ENCODE measurements at regions not wholly inside any gene's neighbourhood (a gene's known extent, or its start where the extent isn't known, plus 50 kb on each side); places are given as distances from the start of the nearest gene placed in this dataset.

GRCh38 chr6:105791583-105792318 is 294.4 kb upstream of the PRDM1 start (continued):
- TF ChIP-seq, protein P1, sequence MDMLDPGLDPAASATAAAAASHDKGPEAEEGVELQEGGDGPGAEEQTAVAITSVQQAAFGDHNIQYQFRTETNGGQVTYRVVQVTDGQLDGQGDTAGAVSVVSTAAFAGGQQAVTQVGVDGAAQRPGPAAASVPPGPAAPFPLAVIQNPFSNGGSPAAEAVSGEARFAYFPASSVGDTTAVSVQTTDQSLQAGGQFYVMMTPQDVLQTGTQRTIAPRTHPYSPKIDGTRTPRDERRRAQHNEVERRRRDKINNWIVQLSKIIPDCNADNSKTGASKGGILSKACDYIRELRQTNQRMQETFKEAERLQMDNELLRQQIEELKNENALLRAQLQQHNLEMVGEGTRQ (IDR thresholded peaks at IDR 0.05; ENCODE audit: borderline replicate concordance, low read depth, low read length), result no peak
- TF ChIP-seq ZBTB33 (IDR thresholded peaks at IDR 0.05; ENCODE audit: borderline replicate concordance, low read depth), result no peak
- TF ChIP-seq RFX5 (IDR thresholded peaks at IDR 0.05; ENCODE audit: low read length), result no peak
- TF ChIP-seq TAF1 (IDR thresholded peaks at IDR 0.05; ENCODE audit: borderline replicate concordance, low read depth, low read length), result no peak
- TF ChIP-seq ELF1 (IDR thresholded peaks at IDR 0.05), result no peak
- TF ChIP-seq RCOR1 (IDR thresholded peaks at IDR 0.05; ENCODE audit: low read length), result no peak
- no peak for TF ChIP-seq NFIC (IDR thresholded peaks at IDR 0.05; ENCODE audit: borderline replicate concordance)
- no peak for TF ChIP-seq SIN3A (IDR thresholded peaks at IDR 0.05; ENCODE audit: borderline replicate concordance, low read depth, low read length)
- TF ChIP-seq GATA2 (CRISPR knock-in tag; IDR thresholded peaks at IDR 0.05), result no peak

DNA sequence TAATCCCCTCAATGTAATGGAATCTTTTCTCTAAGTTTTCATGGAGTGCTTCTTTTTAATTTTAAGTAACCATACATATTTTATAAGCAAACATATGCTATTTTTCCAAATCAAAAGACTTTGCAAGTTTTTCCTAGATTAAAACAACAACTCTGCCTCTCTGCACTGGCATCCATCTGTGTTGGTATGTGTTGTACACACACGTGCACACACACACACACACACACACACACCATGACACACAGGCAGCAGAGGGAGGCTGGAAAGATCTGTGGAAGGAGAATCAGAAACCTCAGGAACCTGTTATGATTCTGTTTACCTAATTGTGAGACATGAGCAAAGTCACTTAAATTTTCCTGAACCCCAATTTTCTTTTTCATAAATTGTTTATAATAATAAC is 295.0 kb upstream of the PRDM1 start:
- 59% methylated on average over 1 of the region's 1 CpG for WGBS (ENCODE audit: low lambda C conversion rate)
- Histone ChIP-seq H3K27ac (ENCODE audit: low read depth in 2 of 2, low read length in 1 of 2) (no peak overlapping the region), H3K9ac (no peak overlapping the region), H3K9me2 (no peaks in the 10 kb centered on the region), H3K4me3 (ENCODE audit: low read depth in 2 of 2, low read length in 1 of 2) (no peak overlapping the region), H3K4me2 (no peak overlapping the region), H3K27me3 (ENCODE audit: insufficient read depth) (no peaks in the 10 kb centered on the region), H3K9me3 (no peaks in the 10 kb centered on the region), H3K79me2 (ENCODE audit: insufficient read depth) (no peaks in the 10 kb centered on the region), H3F3A (replicated peaks; ENCODE audit: insufficient read depth) (no peaks in the 10 kb centered on the region), H4K20me1 (ENCODE audit: insufficient read depth) (no peaks in the 10 kb centered on the region), H3K4me1 (ENCODE audit: control insufficient read depth in 1 of 2, insufficient read depth in 2 of 2, low read depth in 1 of 2, low read length in 1 of 2) (no peaks in the 10 kb centered on the region), H3K36me3 (replicated peaks in 1 of 2; ENCODE audit: control insufficient read depth in 1 of 2, insufficient read depth in 2 of 2, low read length in 1 of 2) (no peaks in the 10 kb centered on the region), H2AFZ (ENCODE audit: low read depth) (no peak overlapping the region)
- TF ChIP-seq NFIC (IDR thresholded peaks at IDR 0.05; ENCODE audit: borderline replicate concordance) (no peak), RCOR1 (IDR thresholded peaks at IDR 0.05; ENCODE audit: low read length) (no peak), TEAD4 (IDR thresholded peaks at IDR 0.05; ENCODE audit: borderline replicate concordance, insufficient read depth) (no peak), MXI1 (IDR thresholded peaks at IDR 0.05; ENCODE audit: low read depth, low read length) (no peak), USF1 (IDR thresholded peaks at IDR 0.05; ENCODE audit: borderline replicate concordance, low read depth) (no peak), SIN3A (IDR thresholded peaks at IDR 0.05; ENCODE audit: borderline replicate concordance, low read depth, low read length) (no peak), FOSL2 (IDR thresholded peaks at IDR 0.05; ENCODE audit: borderline replicate concordance, low read depth) (no peak), ZBTB33 (IDR thresholded peaks at IDR 0.05; ENCODE audit: borderline replicate concordance, low read depth) (no peak), POLR2AphosphoS5 (IDR thresholded peaks at IDR 0.05; ENCODE audit: low read depth, low read length) (no peak)
- TF ChIP-seq, protein P1 (IDR thresholded peaks at IDR 0.05; ENCODE audit: borderline replicate concordance, low read depth, low read length), result no peak
- no peak for DNase-seq
- ChIA-PET CTCF (no interaction called here), POLR2A (no interaction called here)
